ENCODE measurements at regions not wholly inside any gene's neighbourhood (a gene's known extent, or its start where the extent isn't known, plus 50 kb on each side); places are given as distances from the start of the nearest gene placed in this dataset.
"Not testable (repeated sequence)": the region's sequence is repeated elsewhere in the genome, so short reads cannot be mapped to it uniquely, and the experiment has no call there.

- TF ChIP-seq, protein P1, sequence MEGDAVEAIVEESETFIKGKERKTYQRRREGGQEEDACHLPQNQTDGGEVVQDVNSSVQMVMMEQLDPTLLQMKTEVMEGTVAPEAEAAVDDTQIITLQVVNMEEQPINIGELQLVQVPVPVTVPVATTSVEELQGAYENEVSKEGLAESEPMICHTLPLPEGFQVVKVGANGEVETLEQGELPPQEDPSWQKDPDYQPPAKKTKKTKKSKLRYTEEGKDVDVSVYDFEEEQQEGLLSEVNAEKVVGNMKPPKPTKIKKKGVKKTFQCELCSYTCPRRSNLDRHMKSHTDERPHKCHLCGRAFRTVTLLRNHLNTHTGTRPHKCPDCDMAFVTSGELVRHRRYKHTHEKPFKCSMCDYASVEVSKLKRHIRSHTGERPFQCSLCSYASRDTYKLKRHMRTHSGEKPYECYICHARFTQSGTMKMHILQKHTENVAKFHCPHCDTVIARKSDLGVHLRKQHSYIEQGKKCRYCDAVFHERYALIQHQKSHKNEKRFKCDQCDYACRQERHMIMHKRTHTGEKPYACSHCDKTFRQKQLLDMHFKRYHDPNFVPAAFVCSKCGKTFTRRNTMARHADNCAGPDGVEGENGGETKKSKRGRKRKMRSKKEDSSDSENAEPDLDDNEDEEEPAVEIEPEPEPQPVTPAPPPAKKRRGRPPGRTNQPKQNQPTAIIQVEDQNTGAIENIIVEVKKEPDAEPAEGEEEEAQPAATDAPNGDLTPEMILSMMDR (optimal IDR thresholded peaks at IDR 0.05 in 1 of 3, IDR thresholded peaks at IDR 0.05 in 1 of 3, conservative IDR thresholded peaks at IDR 0.05 in 1 of 3; ENCODE audit: extremely low read depth in 1 of 3, insufficient read depth in 2 of 3, low read length in 3 of 3): not testable (repeated sequence)
- TF ChIP-seq EZH2 (IDR thresholded peaks at IDR 0.05; ENCODE audit: low read length): not testable (repeated sequence)
Measured at GRCh38 chr9:61862431-61862971, 672.7 kb downstream of the SPATA31A7 start.

All from keratinocyte (primary cell).